ENCODE measurements at regions not wholly inside any gene's neighbourhood (a gene's known extent, or its start where the extent isn't known, plus 50 kb on each side); places are given as distances from the start of the nearest gene placed in this dataset.
"Not testable (repeated sequence)": the region's sequence is repeated elsewhere in the genome, so short reads cannot be mapped to it uniquely, and the experiment has no call there.

DNA sequence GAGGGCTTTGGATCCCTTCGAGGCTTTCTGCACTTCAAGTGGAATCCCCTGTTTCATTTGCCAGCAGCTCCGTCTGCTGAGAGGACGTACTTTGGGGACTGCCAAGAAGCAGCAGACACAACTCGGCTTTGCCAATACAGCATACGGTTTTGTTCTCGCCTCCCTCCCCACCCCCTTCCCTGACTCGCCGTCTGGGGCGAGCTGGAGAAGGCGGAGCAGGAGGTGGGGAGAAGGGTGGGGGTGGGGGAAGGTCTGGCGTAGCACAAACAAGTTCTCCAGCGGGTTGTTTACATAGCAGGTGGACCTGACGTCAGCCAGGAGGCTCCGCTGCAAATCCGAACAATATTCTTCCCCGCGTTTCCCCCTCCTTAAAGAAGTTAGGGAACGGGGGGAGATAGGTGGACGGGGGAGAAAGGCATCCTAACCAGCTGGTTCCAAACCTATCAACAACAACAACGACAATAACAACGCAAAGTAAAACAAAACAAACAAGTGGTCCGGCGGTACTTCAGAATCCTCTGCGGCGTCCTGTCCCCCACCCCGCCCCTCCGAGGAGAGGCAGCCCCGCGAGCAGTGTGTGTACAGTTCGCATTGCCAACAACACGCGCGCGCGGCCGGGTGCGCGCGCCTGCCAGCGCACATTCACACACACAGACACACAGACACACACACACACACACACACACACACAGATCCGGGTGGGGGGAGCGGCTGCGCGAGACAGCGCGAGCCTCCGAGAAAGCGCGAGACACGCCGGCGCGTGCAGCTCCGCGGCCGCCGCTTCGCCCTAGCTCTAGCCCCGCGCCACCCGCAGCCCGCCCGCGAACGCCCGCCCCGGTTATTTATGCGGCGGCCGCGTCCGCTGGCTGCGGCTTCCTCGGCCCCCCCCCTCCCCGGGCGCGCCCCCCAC lies 167.0 kb upstream of the PPP1R3A start:
- ChIA-PET CTCF (no interaction called here), POLR2A (interaction anchor here (0.7 kb wide), 1 partner anchor 509 kb away, joined by 4 read pairs; no protein-coding TSS in a partner anchor)

- ChIA-PET CTCF (no interaction called here), POLR2A (no interaction called here)
These were observed 166.4 kb upstream of the PPP1R3A start for GRCh38 chr7:114085313-114085591.

- CTCF ChIA-PET = interaction anchor here (0.6 kb wide), 1 partner anchor 1733 kb away, joined by 3 read pairs; no protein-coding TSS in a partner anchor
These were observed 165.9 kb upstream of the PPP1R3A start for GRCh38 chr7:114084472-114085312.

GRCh38 chr7:114084002-114084471 lies 165.2 kb upstream of the PPP1R3A start:
- CTCF ChIA-PET = interaction anchor here (0.6 kb wide), 1 partner anchor 1734 kb away, joined by 3 read pairs; no protein-coding TSS in a partner anchor
- POLR2A ChIA-PET = no interaction called here

More at GRCh38 chr7:114084472-114085312, 165.9 kb upstream of the PPP1R3A start:
- POLR2A ChIA-PET = no interaction called here

GRCh38 chr7:114083166-114084001 lies 164.6 kb upstream of the PPP1R3A start:
- POLR2A ChIA-PET = no interaction called here
- CTCF ChIA-PET = no interaction called here

- ChIA-PET CTCF (no interaction called here), POLR2A (no interaction called here)
These were observed 163.9 kb upstream of the PPP1R3A start for GRCh38 chr7:114082642-114083165.

DNA sequence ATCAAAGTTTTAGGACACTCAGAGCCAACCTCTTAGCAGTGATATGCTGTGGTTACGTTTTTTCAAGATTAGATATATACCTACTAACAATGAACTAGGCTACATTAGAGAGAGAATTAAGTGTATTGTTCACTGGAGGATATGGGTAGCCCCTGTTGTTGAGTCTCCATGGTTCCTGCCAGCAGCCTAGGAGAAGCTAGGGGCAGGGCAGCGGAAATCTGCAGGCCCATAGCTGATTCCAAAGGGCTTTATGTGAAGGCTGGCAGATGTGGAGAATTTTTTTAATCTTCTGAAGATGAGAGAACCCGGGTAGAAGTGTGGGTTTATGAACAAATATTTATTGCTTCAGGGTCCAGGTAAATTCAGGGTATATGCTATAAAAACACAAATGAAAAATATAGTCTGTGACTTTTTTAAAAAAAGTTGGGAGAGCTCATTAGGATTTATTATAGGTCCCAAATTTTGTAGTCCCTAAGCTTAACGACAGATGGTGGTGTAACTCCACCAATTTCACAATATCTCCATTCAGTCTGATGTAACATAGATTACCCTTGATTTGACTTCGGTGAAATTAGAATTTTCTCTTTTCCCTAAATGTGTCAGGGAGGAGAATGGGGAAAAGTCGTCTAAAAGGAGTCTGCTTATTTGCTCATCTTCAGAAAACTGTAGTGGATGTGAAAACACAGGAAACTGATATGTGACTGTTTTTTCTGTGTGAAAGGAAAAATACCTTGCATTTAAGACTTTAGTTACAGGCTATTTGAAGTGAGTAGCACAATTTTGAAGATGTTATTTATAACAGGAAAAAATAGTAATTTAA lies 163.0 kb upstream of the PPP1R3A start:
- ChIA-PET POLR2A (no interaction called here), CTCF (interaction anchor here (0.6 kb wide), 1 partner anchor 250 kb away, joined by 3 read pairs; no protein-coding TSS in a partner anchor)

DNA sequence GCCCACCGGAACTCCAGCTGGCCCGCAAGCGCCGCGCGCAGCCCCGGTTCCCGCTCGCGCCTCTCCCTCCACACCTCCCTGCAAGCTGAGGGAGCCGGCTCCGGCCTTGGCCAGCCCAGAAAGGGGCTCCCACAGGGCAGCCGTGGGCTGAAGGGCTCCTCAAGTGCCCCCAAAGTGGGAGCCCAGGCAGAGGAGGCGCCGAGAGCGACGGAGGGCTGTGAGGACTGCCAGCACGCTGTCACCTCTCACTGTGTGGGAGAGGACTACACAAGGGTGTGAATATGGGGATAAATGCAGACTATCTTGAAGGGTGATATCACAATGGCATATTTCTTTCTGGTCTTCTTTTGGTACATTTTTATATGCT lies 158.3 kb upstream of the PPP1R3A start:
- CTCF ChIA-PET, POLR2A ChIA-PET: not testable (repeated sequence)

GRCh38 chr7:114076392-114077157 lies 157.8 kb upstream of the PPP1R3A start:
- POLR2A ChIA-PET, CTCF ChIA-PET: not testable (repeated sequence)

DNA sequence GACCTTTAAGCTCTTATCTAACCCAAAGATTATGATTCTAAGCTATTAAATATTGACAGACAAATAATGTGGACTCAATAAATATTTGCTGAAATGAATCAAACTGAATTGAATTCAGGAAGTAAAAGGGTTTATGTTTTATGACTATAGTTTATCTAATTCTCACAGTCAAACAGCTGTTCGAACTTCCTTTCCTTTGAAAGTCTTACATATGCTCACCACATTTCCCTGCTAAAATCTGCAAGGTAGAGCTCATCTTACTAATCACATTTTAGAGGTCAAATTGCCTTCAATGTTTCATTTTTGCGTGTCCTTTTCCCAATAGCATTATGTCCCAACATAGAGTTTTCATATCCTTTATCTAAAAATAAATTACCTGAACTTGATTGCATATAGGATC lies 154.9 kb upstream of the PPP1R3A start:
- CTCF ChIA-PET = no interaction called here
- POLR2A ChIA-PET = no interaction called here

DNA sequence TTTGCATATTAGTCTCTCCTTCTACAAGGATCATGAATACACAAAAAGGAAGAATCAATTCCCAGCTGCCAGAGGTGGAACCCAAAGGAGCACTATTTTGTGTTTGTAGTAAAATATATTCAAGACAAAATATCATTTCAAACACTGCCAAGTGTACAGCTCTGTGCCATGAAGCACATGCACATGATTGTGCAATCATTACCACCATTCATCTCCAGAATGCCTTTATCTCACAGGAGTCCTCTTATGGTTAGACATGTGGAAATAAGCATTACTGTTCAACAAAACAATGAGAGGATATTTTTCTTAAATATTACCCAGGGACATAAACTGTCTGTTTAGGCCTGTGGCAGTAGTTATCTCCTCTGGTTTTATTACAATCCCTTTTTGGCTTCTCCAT lies 151.4 kb upstream of the PPP1R3A start:
- ChIA-PET POLR2A (no interaction called here), CTCF (no interaction called here)

DNA sequence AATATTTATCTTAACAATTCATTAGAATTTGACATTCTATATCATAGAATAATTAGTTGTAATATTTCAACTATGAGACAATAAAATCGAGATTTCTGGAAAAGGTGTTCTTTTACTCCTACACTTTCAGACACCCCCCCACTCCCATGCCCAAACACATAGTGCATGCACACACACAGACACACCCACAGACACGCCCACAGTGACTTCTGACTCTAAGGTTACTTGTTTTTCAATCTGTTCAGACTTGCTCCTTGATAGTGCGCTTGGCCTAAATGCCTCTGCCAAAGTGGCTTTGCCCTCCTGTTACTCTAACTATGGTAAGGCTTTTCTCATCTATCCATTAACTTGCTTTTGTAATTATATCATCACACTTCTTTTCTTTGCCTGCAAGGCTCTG lies 144.0 kb upstream of the PPP1R3A start:
- CTCF ChIA-PET = no interaction called here

GRCh38 chr7:114051871-114052331 lies 133.1 kb upstream of the PPP1R3A start:
- ChIA-PET POLR2A (no interaction called here), CTCF (interaction anchor here (0.6 kb wide), 1 partner anchor 1863 kb away, joined by 3 read pairs; no protein-coding TSS in a partner anchor)

More for the DNA sequence above, 144.0 kb upstream of the PPP1R3A start:
- POLR2A ChIA-PET = no interaction called here

DNA sequence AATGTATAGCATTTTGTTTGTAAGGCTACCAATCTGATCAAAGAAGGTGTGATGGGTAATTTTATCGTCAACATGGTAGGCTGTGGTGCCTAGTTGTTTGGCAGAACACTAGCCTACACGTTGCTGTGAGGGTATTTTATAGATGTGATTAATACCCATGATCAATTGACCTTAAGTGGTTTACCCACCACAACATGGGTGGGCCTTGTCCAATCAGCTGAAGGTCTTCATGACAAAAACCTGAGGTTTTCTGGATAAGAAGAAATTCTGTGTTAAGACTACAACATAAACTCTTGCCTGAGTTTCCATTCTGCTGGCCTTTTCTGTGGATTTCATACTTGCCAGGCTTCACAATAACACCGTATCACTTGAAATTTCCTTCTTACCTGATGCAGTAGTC lies 131.8 kb upstream of the PPP1R3A start:
- POLR2A ChIA-PET = no interaction called here
- CTCF ChIA-PET = no interaction called here

DNA sequence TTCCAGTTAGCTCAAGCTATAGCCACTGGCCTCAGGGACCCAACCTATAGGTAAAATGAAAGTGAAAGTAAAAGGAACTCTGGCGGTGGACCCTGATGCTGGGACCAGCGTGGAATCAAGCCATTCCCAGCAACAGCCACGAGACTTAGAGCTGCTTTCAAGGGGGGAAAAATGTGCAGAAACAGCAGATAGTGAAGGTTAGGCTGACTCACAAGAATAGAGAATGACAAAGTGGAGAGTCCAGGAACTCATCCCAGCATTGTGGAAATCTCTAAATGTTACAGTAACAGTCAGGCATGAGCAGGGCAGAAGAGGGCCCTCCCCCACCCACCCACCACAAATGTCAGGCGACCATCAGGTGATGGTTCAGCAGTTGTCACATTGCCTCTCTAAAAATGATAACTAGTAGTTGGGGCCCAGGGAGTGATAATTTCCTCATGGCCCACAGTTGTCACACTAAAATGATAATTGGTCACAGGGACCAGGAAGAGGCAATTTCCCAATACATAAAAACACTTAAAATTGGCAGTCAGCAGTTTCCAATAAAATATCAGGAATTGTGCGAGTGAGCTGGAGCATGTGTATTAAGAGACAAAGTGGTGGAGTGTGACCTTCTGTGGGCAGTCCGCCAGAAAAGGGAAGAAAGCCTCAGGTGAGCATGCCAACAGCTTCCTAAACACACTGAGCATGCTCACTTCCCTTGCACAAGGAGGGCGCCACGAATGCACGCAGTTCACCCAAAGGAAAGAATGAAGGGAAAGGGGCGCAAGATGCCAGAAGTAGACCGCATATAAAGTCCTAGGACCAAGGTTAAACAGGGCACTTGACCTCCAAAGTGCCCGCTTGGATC lies 129.8 kb upstream of the PPP1R3A start:
- ChIA-PET POLR2A (no interaction called here), CTCF (no interaction called here)

DNA sequence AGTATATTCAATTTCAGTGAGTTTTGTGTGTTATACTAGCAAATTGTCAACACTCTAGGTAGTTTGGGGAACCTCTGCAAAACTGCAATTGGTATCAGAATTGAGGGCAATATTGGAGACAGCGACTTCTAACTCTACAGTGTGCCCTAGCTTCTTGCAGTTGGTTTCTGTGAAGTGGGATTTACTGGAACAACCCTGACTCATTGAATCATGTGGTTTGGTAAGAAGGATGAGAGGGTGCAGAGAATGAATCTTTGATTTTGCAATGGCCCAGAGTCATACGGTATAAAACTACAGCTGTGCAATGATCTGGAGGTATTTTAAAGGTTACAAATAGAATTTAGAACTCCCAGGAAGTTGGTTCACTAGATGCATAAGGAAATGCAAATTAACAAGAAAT lies 129.1 kb upstream of the PPP1R3A start:
- CTCF ChIA-PET = no interaction called here

GRCh38 chr7:114033475-114033874 lies 114.7 kb upstream of the PPP1R3A start:
- POLR2A ChIA-PET = no interaction called here
- CTCF ChIA-PET = no interaction called here

More for the DNA sequence above, 129.1 kb upstream of the PPP1R3A start:
- POLR2A ChIA-PET = no interaction called here
